ENCODE measurements at regions not wholly inside any gene's neighbourhood (a gene's known extent, or its start where the extent isn't known, plus 50 kb on each side); places are given as distances from the start of the nearest gene placed in this dataset.

GRCh38 chr12:108043286-108043685, 85.8 kb upstream of the WSCD2 start:
- ChIA-PET CTCF (no interaction called here), POLR2A (no interaction called here)
- no peak for TF ChIP-seq CTCF (IDR thresholded peaks at IDR 0.05; ENCODE audit: control extremely low read depth, extremely low read depth, low read depth, missing control alignments)
- DNase-seq (ENCODE audit: extremely low spot score): no peak

GRCh38 chr12:108043750-108044533, 85.1 kb upstream of the WSCD2 start:
- no peak for TF ChIP-seq CTCF (IDR thresholded peaks at IDR 0.05; ENCODE audit: control extremely low read depth, extremely low read depth, low read depth, missing control alignments)
- ChIA-PET CTCF (no interaction called here), POLR2A (no interaction called here)
- no peak for DNase-seq (ENCODE audit: extremely low spot score)

GRCh38 chr12:108046135-108046534, 83.0 kb upstream of the WSCD2 start:
- TF ChIP-seq CTCF (IDR thresholded peaks at IDR 0.05; ENCODE audit: control extremely low read depth, extremely low read depth, low read depth, missing control alignments): no peak
- POLR2A ChIA-PET: no interaction called here
- DNase-seq (ENCODE audit: extremely low spot score): no peak
- CTCF ChIA-PET: no interaction called here

- TF ChIP-seq CTCF (IDR thresholded peaks at IDR 0.05; ENCODE audit: control extremely low read depth, extremely low read depth, low read depth, missing control alignments): no peak
- ChIA-PET POLR2A (no interaction called here), CTCF (no interaction called here)
- no peak for DNase-seq (ENCODE audit: extremely low spot score)
Observed at GRCh38 chr12:108046650-108047049, 82.4 kb upstream of the WSCD2 start.

GRCh38 chr12:108047071-108047550, 82.0 kb upstream of the WSCD2 start:
- ChIA-PET POLR2A (no interaction called here), CTCF (no interaction called here)
- DNase-seq (ENCODE audit: extremely low spot score): no peak
- no peak for TF ChIP-seq CTCF (IDR thresholded peaks at IDR 0.05; ENCODE audit: control extremely low read depth, extremely low read depth, low read depth, missing control alignments)

GRCh38 chr12:108048686-108049085, 80.4 kb upstream of the WSCD2 start:
- ChIA-PET POLR2A (no interaction called here), CTCF (interaction anchor here (0.6 to 1.6 kb wide), 2 partner anchors 17 to 146 kb away, joined by 3 read pairs; no protein-coding TSS in a partner anchor)
- no peak for DNase-seq (ENCODE audit: extremely low spot score)
- no peak for TF ChIP-seq CTCF (IDR thresholded peaks at IDR 0.05; ENCODE audit: control extremely low read depth, extremely low read depth, low read depth, missing control alignments)

Data from GM10248 (cell line).